GM23338 (cell line): ENCODE measurements at regions not wholly inside any gene's neighbourhood (a gene's known extent, or its start where the extent isn't known, plus 50 kb on each side); places are given as distances from the start of the nearest gene placed in this dataset.

Source experiments
- CREB1 ChIP-seq: fragments of 250-450 bp; sonication (Bioruptor Pico); IDR thresholded peaks from 2 replicates; pipeline ENCODE4 v1.5.0; 2020; ENCODE audit warnings: low read depth, mild to moderate bottlenecking, moderate library complexity
- EZH2phosphoT487 ChIP-seq: fragments of 200-600 bp; sonication (generic); IDR thresholded peaks from one replicate; pipeline ENCODE4 v1.8.1; 2018; ENCODE audit warnings: antibody characterized with exemption; ENCODE audit not compliant: unreplicated experiment
- NANOG ChIP-seq: IDR thresholded peaks from 2 replicates; pipeline ENCODE4 v1.6.1; 2016; ENCODE audit warnings: antibody characterized with exemption, borderline replicate concordance
- POLR2AphosphoS5 ChIP-seq: IDR thresholded peaks from 2 replicates; pipeline ENCODE4 v1.6.1; 2016; ENCODE audit warnings: antibody characterized with exemption, low read depth
- ZNF114 ChIP-seq: fragments of 250-450 bp; sonication (Bioruptor Pico); IDR thresholded peaks from 2 replicates; pipeline ENCODE4 v1.5.0; 2020; ENCODE audit warnings: mild to moderate bottlenecking, moderate library complexity
- TF ChIP-seq, protein P1 (sequence below): IDR thresholded peaks from one replicate; pipeline ENCODE4 v1.6.1; 2018; ENCODE audit warnings: antibody characterized with exemption; ENCODE audit not compliant: unreplicated experiment
- TF ChIP-seq, protein P2 (sequence below), 2 experiments: fragments of 200-600 bp in 1 of 2; sonication (generic) in 1 of 2; conservative IDR thresholded peaks; 2 replicates each; pipeline versions ENCODE4 v1.5.1 to v1.6.1; 2016 to 2017; ENCODE audit warnings: antibody characterized with exemption in 2 of 2, low read depth in 2 of 2, mild to moderate bottlenecking in 2 of 2, moderate library complexity in 1 of 2

DNA sequence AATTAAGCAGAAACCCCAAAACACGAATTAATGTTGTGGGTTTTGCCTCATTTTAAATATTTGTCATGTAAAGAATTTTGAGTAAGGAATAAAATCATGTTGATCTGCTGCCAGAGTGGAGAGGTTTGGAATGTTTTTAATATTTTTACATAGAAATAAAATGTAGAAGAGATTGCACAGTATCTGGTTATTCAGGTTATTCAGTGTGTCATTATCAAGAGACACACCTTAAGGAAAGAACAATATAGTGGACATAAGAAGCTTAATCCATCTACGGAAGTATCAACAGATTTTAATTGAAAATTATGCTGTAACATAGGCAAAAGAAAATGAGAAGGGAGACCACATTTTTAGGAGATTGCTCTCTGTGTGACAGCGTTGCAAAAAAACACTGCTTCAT, 410.4 kb downstream of the MED10 start:
- TF ChIP-seq, protein P1, sequence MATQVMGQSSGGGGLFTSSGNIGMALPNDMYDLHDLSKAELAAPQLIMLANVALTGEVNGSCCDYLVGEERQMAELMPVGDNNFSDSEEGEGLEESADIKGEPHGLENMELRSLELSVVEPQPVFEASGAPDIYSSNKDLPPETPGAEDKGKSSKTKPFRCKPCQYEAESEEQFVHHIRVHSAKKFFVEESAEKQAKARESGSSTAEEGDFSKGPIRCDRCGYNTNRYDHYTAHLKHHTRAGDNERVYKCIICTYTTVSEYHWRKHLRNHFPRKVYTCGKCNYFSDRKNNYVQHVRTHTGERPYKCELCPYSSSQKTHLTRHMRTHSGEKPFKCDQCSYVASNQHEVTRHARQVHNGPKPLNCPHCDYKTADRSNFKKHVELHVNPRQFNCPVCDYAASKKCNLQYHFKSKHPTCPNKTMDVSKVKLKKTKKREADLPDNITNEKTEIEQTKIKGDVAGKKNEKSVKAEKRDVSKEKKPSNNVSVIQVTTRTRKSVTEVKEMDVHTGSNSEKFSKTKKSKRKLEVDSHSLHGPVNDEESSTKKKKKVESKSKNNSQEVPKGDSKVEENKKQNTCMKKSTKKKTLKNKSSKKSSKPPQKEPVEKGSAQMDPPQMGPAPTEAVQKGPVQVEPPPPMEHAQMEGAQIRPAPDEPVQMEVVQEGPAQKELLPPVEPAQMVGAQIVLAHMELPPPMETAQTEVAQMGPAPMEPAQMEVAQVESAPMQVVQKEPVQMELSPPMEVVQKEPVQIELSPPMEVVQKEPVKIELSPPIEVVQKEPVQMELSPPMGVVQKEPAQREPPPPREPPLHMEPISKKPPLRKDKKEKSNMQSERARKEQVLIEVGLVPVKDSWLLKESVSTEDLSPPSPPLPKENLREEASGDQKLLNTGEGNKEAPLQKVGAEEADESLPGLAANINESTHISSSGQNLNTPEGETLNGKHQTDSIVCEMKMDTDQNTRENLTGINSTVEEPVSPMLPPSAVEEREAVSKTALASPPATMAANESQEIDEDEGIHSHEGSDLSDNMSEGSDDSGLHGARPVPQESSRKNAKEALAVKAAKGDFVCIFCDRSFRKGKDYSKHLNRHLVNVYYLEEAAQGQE: no peak
- TF ChIP-seq POLR2AphosphoS5 (no peak), NANOG (no peak), EZH2phosphoT487 (no peak), CREB1 (CRISPR knock-in tag) (no peak), ZNF114 (CRISPR knock-in tag) (no peak)
- TF ChIP-seq, protein P2, sequence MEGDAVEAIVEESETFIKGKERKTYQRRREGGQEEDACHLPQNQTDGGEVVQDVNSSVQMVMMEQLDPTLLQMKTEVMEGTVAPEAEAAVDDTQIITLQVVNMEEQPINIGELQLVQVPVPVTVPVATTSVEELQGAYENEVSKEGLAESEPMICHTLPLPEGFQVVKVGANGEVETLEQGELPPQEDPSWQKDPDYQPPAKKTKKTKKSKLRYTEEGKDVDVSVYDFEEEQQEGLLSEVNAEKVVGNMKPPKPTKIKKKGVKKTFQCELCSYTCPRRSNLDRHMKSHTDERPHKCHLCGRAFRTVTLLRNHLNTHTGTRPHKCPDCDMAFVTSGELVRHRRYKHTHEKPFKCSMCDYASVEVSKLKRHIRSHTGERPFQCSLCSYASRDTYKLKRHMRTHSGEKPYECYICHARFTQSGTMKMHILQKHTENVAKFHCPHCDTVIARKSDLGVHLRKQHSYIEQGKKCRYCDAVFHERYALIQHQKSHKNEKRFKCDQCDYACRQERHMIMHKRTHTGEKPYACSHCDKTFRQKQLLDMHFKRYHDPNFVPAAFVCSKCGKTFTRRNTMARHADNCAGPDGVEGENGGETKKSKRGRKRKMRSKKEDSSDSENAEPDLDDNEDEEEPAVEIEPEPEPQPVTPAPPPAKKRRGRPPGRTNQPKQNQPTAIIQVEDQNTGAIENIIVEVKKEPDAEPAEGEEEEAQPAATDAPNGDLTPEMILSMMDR (conservative IDR thresholded peaks at IDR 0.05; ENCODE audit: low read depth in 2 of 2): no peak
